DMS53 (cell line): ENCODE measurements at regions not wholly inside any gene's neighbourhood (a gene's known extent, or its start where the extent isn't known, plus 50 kb on each side); places are given as distances from the start of the nearest gene placed in this dataset.

ENCODE experiments used
- DNase-seq: peaks from one replicate; lab custom pipeline; 2025; lab: John Stamatoyannopoulos, UW

GRCh38 chr4:17293901-17294300 lies 218.0 kb downstream of the QDPR start:
- no peak for DNase-seq

- no peak for DNase-seq
Observed at GRCh38 chr4:17288151-17288550, 223.7 kb downstream of the QDPR start.

GRCh38 chr4:17286752-17287460 lies 225.0 kb downstream of the QDPR start:
- no peak for DNase-seq

- DNase-seq, result no peak
Observed at GRCh38 chr4:17285747-17286146, 226.1 kb downstream of the QDPR start.

- no peak for DNase-seq
Observed at GRCh38 chr4:17284323-17285175, 227.3 kb downstream of the QDPR start.

GRCh38 chr4:17283832-17284231 lies 228.1 kb downstream of the QDPR start:
- DNase-seq, result peak; percentile 7

GRCh38 chr4:17283251-17283650 lies 228.6 kb downstream of the QDPR start:
- DNase-seq, result peak; percentile 8

- DNase-seq, result no peak
Observed at GRCh38 chr4:17280261-17281018, 231.4 kb downstream of the QDPR start.

- peak; percentile 8 for DNase-seq
Observed at GRCh38 chr4:17276776-17277175, 235.1 kb downstream of the QDPR start.

- DNase-seq, result no peak
Observed at GRCh38 chr4:17275836-17276235, 236.1 kb downstream of the QDPR start.

GRCh38 chr4:17273047-17273446 lies 238.8 kb downstream of the QDPR start:
- DNase-seq, result no peak

- DNase-seq, result no peak
Observed at GRCh38 chr4:17272154-17272553, 239.7 kb downstream of the QDPR start.

GRCh38 chr4:17265653-17266052 lies 246.2 kb downstream of the QDPR start:
- DNase-seq, result no peak

- DNase-seq, result no peak
Observed at GRCh38 chr4:17265139-17265538, 246.8 kb downstream of the QDPR start.

- no peak for DNase-seq
Observed at GRCh38 chr4:17260166-17260907, 251.6 kb downstream of the QDPR start.

- no peak for DNase-seq
Observed at GRCh38 chr4:17258106-17258505, 253.8 kb downstream of the QDPR start.

GRCh38 chr4:17252131-17252530 lies 259.8 kb downstream of the QDPR start:
- DNase-seq, result no peak

- DNase-seq, result peak; percentile 38
Observed at GRCh38 chr4:17251101-17251500, 260.8 kb downstream of the QDPR start.

GRCh38 chr4:17250591-17250990 lies 261.3 kb downstream of the QDPR start:
- no peak for DNase-seq

GRCh38 chr4:17246656-17247055 lies 265.2 kb downstream of the QDPR start:
- DNase-seq, result no peak

GRCh38 chr4:17241835-17242234 lies 270.1 kb downstream of the QDPR start:
- DNase-seq, result no peak

GRCh38 chr4:17238633-17239032 lies 273.3 kb downstream of the QDPR start:
- DNase-seq, result no peak
